Activated CD4-positive, alpha-beta T cell treated with anti-CD3 and anti-CD28 coated beads, Interleukin-2, amount 10 ng/mL, durations not matched to agents 7 days and 5 days (primary cell): ENCODE measurements at regions not wholly inside any gene's neighbourhood (a gene's known extent, or its start where the extent isn't known, plus 50 kb on each side); places are given as distances from the start of the nearest gene placed in this dataset.
"Not testable (repeated sequence)": the region's sequence is repeated elsewhere in the genome, so short reads cannot be mapped to it uniquely, and the experiment has no call there.

Experiments
- CTCF ChIA-PET: fragments of 350-600 bp; sonication (Branson Sonifier 250); formaldehyde crosslinking; loops from one replicate; lab custom pipeline; 2021; ENCODE audit warnings: antibody characterized with exemption; lab: Charles Lee
- POLR2A ChIA-PET: fragments of 350-600 bp; sonication (Branson Sonifier 250); formaldehyde crosslinking; loops from one replicate; lab custom pipeline; 2021; ENCODE audit warnings: antibody characterized with exemption; lab: Charles Lee
- DNase-seq: peaks from one replicate; pipeline ENCODE4 v3.0.0-alpha.2; 2020
- H3K27ac Mint-ChIP-seq: one replicate; pipeline ENCODE4 v1.8.0; 2021; ENCODE audit warnings: mild to moderate bottlenecking, moderate library complexity, mixed read lengths
- H3K27me3 Mint-ChIP-seq: one replicate; pipeline ENCODE4 v1.8.0; 2021; ENCODE audit warnings: mixed read lengths
- H3K36me3 Mint-ChIP-seq: one replicate; pipeline ENCODE4 v1.8.0; 2021; ENCODE audit warnings: low read depth, mixed read lengths
- H3K4me1 Mint-ChIP-seq: one replicate; pipeline ENCODE4 v1.8.0; 2021; ENCODE audit warnings: mixed read lengths
- H3K4me3 Mint-ChIP-seq: one replicate; pipeline ENCODE4 v1.8.0; 2021; ENCODE audit warnings: mild to moderate bottlenecking, moderate library complexity, mixed read lengths
- H3K9me3 Mint-ChIP-seq: one replicate; pipeline ENCODE4 v1.8.0; 2021; ENCODE audit warnings: mixed read lengths

DNA sequence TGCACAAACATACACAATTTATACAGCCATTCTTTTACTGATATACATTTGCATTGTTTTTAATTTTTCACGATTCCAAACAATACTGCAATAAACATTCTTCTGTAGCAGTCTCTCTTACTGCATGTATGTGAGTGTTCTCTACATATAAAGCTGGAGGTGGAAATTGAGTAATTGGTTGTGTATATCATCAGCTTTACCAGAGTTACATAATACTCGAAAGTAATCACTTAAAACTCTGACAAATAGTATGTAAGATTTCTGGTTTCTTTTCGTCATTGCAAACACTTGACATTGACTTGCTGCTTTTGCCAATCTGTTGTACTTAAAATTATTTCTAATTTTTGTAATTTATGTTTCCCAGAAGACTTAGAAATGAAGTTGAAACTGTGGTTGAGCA is 110.2 kb downstream of the TDRD15 start:
- no peak overlapping the region for H3K27ac Mint-ChIP-seq
- DNase-seq = no peak
- H3K9me3 Mint-ChIP-seq = no peaks in the 10 kb centered on the region
- H3K4me3 Mint-ChIP-seq = no peak overlapping the region
- no peaks in the 10 kb centered on the region for H3K4me1 Mint-ChIP-seq
- CTCF ChIA-PET = no interaction called here
- POLR2A ChIA-PET = no interaction called here
- no peaks in the 10 kb centered on the region for H3K36me3 Mint-ChIP-seq
- H3K27me3 Mint-ChIP-seq = no peaks in the 10 kb centered on the region

- Mint-ChIP-seq H3K4me1 (no peaks in the 10 kb centered on the region), H3K9me3 (no peaks in the 10 kb centered on the region), H3K27ac (no peak overlapping the region), H3K27me3 (no peaks in the 10 kb centered on the region), H3K4me3 (no peak overlapping the region), H3K36me3 (no peaks in the 10 kb centered on the region)
- ChIA-PET POLR2A (no interaction called here), CTCF (no interaction called here)
- no peak for DNase-seq
These were observed 110.8 kb downstream of the TDRD15 start for GRCh38 chr2:21234464-21235120.

- H3K27me3 Mint-ChIP-seq, H3K27ac Mint-ChIP-seq, POLR2A ChIA-PET, H3K4me1 Mint-ChIP-seq, H3K9me3 Mint-ChIP-seq, H3K36me3 Mint-ChIP-seq, H3K4me3 Mint-ChIP-seq, CTCF ChIA-PET, DNase-seq: not testable (repeated sequence)
These were observed 116.0 kb downstream of the TDRD15 start for GRCh38 chr2:21239749-21240148.

GRCh38 chr2:21244161-21244560 is 120.4 kb downstream of the TDRD15 start:
- no peak overlapping the region for H3K27ac Mint-ChIP-seq
- DNase-seq = no peak
- ChIA-PET CTCF (no interaction called here), POLR2A (no interaction called here)
- peaks cover 5% of the 10 kb centered on the region for H3K9me3 Mint-ChIP-seq
- no peaks in the 10 kb centered on the region for H3K4me1 Mint-ChIP-seq
- H3K27me3 Mint-ChIP-seq = no peaks in the 10 kb centered on the region
- no peaks in the 10 kb centered on the region for H3K36me3 Mint-ChIP-seq
- H3K4me3 Mint-ChIP-seq = no peak overlapping the region

- Mint-ChIP-seq H3K27ac (no peak overlapping the region), H3K4me1 (no peaks in the 10 kb centered on the region), H3K9me3 (peaks cover under 1% of the 10 kb centered on the region), H3K4me3 (no peak overlapping the region), H3K36me3 (no peaks in the 10 kb centered on the region), H3K27me3 (no peaks in the 10 kb centered on the region)
- ChIA-PET POLR2A (no interaction called here), CTCF (no interaction called here)
- DNase-seq = no peak
These were observed 121.8 kb downstream of the TDRD15 start for GRCh38 chr2:21245565-21245964.

GRCh38 chr2:21249367-21249766 is 125.6 kb downstream of the TDRD15 start:
- no peaks in the 10 kb centered on the region for H3K4me1 Mint-ChIP-seq
- H3K4me3 Mint-ChIP-seq = no peak overlapping the region
- H3K9me3 Mint-ChIP-seq = no peaks in the 10 kb centered on the region
- POLR2A ChIA-PET = no interaction called here
- H3K36me3 Mint-ChIP-seq = no peaks in the 10 kb centered on the region
- no peaks in the 10 kb centered on the region for H3K27me3 Mint-ChIP-seq
- CTCF ChIA-PET = no interaction called here
- no peak overlapping the region for H3K27ac Mint-ChIP-seq
- DNase-seq = no peak

GRCh38 chr2:21250673-21251072 is 126.9 kb downstream of the TDRD15 start:
- Mint-ChIP-seq H3K4me1 (no peaks in the 10 kb centered on the region), H3K36me3 (no peaks in the 10 kb centered on the region), H3K27ac (no peak overlapping the region), H3K27me3 (no peaks in the 10 kb centered on the region), H3K9me3 (no peaks in the 10 kb centered on the region), H3K4me3 (no peak overlapping the region)
- CTCF ChIA-PET = no interaction called here
- POLR2A ChIA-PET = no interaction called here
- no peak for DNase-seq

DNA sequence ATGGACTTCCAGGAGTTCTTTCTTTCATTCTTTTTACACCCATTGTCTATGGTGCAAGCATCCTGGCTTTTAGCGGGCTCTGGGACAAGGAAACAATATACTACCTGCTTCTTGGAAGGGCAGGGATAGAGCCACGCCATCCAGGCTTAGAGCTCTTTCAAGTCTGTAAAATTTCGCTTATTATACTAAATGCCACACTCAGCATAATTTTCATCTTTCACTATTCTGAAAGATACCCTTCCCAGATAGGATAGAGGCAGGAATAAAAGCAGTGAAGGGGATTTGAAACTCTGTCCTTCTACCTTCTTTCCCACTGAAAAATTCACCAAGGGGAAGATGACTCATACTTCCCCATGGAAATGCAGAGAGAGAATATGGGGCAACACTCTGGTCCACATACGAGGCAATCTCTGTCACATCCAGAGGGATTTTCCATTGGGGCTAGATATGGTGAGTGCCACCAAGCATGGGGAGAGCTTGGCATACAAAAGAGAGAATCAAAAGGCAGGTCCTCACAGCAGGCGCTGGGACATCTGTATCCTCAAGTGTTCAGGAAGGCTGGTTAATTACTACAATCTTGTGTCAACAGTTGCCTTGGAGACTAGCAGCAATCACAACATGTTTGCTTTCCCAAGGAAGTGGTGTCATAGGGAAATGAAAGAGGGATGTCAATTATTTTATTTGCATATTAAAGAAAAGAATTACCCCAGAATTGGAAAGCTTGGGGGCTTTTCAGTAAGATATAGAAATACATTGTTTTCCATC is 127.6 kb downstream of the TDRD15 start:
- no peak overlapping the region for H3K27ac Mint-ChIP-seq
- H3K4me1 Mint-ChIP-seq = no peaks in the 10 kb centered on the region
- ChIA-PET CTCF (interaction anchor here (0.9 kb wide), 1 partner anchor 48 kb away, joined by 3 read pairs; no protein-coding TSS in a partner anchor), POLR2A (no interaction called here)
- H3K4me3 Mint-ChIP-seq = no peak overlapping the region
- H3K36me3 Mint-ChIP-seq = no peaks in the 10 kb centered on the region
- no peaks in the 10 kb centered on the region for H3K27me3 Mint-ChIP-seq
- no peak for DNase-seq
- no peaks in the 10 kb centered on the region for H3K9me3 Mint-ChIP-seq

DNA sequence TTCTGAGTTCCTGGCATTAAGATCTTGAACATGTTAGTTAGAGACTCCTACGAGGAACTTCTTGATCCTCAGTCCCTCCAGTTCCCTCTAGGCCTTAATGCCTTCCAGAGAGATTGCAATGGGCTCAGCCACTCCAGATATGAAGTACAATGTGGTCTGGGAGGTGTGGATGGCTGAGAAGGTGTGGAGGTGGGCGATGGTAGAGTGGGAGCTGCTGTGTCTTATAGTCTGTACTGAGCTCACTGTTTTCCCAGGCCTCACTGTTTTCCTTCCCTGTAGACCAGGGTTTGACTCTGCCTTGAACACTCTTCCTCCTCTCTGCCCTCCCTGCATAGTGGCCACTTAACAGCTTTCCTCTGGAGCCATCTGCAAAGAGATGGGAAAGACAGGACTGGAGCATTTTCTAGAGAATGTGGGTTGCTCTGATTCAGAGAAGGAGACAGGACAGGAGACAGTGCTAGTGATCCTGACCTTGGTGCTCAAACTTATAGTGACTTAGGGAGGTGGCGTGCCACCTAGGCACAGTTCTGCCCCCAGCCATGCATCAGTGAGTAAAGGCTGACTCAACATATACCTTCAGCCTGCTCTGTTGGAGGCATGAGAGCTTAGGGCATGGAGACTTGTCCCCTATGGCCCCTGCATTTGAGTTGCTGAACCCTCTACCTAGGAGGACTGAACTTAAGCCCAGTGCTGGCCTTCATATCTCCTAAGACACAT is 129.7 kb downstream of the TDRD15 start:
- H3K9me3 Mint-ChIP-seq = no peaks in the 10 kb centered on the region
- no peaks in the 10 kb centered on the region for H3K4me1 Mint-ChIP-seq
- ChIA-PET CTCF (no interaction called here), POLR2A (no interaction called here)
- H3K27ac Mint-ChIP-seq = no peak overlapping the region
- H3K36me3 Mint-ChIP-seq = no peaks in the 10 kb centered on the region
- DNase-seq = no peak
- H3K4me3 Mint-ChIP-seq = no peak overlapping the region
- no peaks in the 10 kb centered on the region for H3K27me3 Mint-ChIP-seq

DNA sequence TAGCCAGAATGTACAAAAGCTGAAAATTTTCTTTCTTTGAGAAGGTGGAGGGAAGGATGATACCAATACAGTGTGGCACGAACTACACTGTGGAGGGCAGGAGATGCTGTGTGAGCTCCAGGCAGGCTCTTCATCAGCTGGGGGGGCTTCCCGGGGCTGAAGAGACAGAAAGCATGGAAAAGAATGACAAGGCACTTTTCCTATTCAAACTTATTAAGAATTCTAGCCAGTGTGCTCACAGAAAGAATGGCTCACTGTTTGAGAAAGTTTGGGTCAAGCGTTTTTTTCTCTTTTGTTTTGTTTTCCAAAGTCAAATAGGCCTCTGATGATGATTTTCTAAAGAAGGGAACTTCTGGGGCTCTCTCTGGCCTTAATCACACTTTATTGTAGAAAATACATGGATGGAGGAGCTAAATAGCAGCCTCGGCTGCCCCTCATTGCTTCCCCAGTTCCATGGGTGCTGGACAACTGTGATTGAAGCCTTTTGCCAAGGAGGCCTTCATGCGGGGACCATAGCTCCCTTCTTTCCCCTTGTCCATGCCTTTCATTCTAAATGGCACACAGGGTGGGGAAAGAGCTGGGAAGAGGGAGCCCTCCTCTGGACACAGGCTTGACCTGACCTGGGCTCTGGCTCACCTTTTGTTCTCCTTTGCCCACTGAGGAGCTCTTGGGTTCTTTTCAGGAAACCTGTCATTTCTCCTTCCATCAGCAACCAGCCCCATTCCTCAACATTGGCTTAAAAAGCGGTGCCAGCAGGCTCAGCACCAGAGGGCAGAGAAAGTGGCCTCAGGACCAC is 130.6 kb downstream of the TDRD15 start:
- CTCF ChIA-PET = no interaction called here
- H3K36me3 Mint-ChIP-seq = no peaks in the 10 kb centered on the region
- no peaks in the 10 kb centered on the region for H3K27me3 Mint-ChIP-seq
- no peak overlapping the region for H3K4me3 Mint-ChIP-seq
- H3K4me1 Mint-ChIP-seq = no peaks in the 10 kb centered on the region
- DNase-seq = no peak
- no peaks in the 10 kb centered on the region for H3K9me3 Mint-ChIP-seq
- POLR2A ChIA-PET = no interaction called here
- no peak overlapping the region for H3K27ac Mint-ChIP-seq

DNA sequence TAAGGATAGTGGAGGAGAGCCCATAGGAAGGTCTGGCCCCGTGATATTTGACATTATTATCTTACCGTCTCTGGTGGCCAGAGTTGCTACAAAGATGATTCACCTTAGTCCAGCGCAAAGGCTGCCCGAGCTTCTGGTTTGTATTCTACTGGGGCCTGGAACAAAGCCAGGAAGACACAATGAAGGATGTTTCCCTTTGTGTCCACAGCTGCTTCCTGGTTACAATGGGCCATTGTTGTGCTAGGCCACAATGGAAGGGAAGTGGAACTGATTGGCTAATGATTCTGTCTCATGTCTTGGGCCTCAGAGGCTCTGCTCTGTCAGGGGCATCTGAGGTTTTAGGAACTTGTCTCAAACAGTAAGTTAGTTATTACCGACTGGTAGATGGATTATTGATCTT is 132.2 kb downstream of the TDRD15 start:
- DNase-seq = no peak
- no peaks in the 10 kb centered on the region for H3K4me1 Mint-ChIP-seq
- no peaks in the 10 kb centered on the region for H3K9me3 Mint-ChIP-seq
- ChIA-PET POLR2A (no interaction called here), CTCF (no interaction called here)
- no peaks in the 10 kb centered on the region for H3K27me3 Mint-ChIP-seq
- H3K27ac Mint-ChIP-seq = no peak overlapping the region
- no peak overlapping the region for H3K4me3 Mint-ChIP-seq
- H3K36me3 Mint-ChIP-seq = no peaks in the 10 kb centered on the region

DNA sequence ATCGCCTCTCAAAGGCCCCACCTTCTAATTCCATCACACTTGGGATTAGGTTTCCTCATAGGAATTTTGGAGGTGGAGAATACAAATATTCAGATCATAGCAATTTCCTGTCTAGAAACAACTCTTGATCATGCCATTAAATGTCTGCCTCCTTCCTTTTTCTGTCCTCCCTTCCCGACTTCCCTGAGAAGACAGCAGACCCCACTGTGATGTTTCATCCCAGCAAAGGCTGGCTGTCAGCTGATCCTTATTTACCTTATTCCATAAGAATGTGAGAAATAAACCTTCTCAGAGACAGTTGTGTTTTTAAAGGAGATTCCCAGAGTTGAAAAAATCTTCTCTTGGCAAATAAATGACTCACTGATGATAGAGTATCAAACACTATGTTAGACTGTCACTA is 133.9 kb downstream of the TDRD15 start:
- POLR2A ChIA-PET = no interaction called here

GRCh38 chr2:21258082-21258481 is 134.3 kb downstream of the TDRD15 start:
- Mint-ChIP-seq H3K4me3 (no peak overlapping the region), H3K9me3 (no peaks in the 10 kb centered on the region)

More for the DNA sequence above, 133.9 kb downstream of the TDRD15 start:
- CTCF ChIA-PET = no interaction called here
- DNase-seq = no peak
- Mint-ChIP-seq H3K4me1 (no peaks in the 10 kb centered on the region), H3K36me3 (no peaks in the 10 kb centered on the region), H3K27ac (no peak overlapping the region), H3K27me3 (no peaks in the 10 kb centered on the region), H3K4me3 (no peak overlapping the region), H3K9me3 (no peaks in the 10 kb centered on the region)

More at GRCh38 chr2:21258082-21258481, 134.3 kb downstream of the TDRD15 start:
- POLR2A ChIA-PET = no interaction called here
- DNase-seq = no peak
- H3K27me3 Mint-ChIP-seq = no peaks in the 10 kb centered on the region
- H3K27ac Mint-ChIP-seq = no peak overlapping the region
- H3K4me1 Mint-ChIP-seq = no peaks in the 10 kb centered on the region
- CTCF ChIA-PET = no interaction called here
- H3K36me3 Mint-ChIP-seq = no peaks in the 10 kb centered on the region
